ENCODE measurements at regions not wholly inside any gene's neighbourhood (a gene's known extent, or its start where the extent isn't known, plus 50 kb on each side); places are given as distances from the start of the nearest gene placed in this dataset.

DNA sequence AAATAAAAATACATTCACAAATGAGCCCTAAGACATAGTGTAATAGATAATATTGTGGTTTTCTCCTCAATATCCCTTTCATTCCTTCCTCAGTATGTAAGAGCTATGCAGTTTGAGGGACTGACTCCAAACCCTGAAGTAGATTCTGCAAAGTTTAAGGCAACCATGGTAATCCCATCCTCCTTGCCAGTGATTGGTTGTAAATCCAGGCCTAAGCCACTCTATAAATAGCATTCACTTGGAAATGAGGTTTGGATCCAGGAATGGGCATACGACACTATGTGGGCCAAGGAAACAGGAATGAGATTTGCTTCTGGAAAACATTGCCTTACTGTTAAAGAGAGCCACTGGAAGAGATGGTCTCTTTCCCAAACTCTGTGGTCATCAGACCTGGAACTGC is 468.7 kb upstream of the SOX5 start:
- no peak for TF ChIP-seq JUN (IDR thresholded peaks at IDR 0.05)
- no peak for TF ChIP-seq POLR2A (IDR thresholded peaks at IDR 0.05; ENCODE audit: low read length)
- no peak for TF ChIP-seq CEBPB (IDR thresholded peaks at IDR 0.05)
